GM03348 (cell line): ENCODE measurements at regions not wholly inside any gene's neighbourhood (a gene's known extent, or its start where the extent isn't known, plus 50 kb on each side); places are given as distances from the start of the nearest gene placed in this dataset.

Experiments
- DNase-seq: peaks from one replicate; pipeline ENCODE4 v3.0.0; 2012; ENCODE audit warnings: low spot score

DNA sequence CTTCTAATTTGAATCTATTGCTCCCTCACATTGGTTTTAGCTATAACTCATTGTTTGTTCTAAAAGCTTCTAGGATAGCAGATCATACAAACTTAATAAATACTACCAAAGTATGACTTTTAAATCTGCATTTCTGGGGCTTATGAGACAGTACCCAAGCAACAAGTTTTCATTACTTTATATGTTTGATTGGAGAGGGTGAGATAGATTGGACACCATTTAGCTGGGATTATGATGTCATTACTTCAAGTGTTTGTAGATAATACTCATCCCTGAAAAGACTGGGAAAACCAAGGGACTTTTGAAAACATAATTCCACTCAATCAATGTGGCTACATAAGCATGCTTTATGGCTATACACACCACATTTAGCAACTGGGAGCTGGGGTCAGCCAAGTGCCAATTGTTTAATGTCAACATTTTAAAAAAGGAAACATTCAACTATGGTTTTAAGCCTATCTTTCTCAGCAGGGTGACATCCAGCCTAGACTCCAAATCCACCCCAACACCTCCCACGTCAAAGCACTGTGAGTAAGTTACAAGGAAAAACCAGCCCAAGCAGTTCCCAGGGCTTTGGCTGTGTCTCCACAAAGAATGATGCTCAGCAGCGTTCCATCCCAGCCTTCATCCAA is 119.9 kb downstream of the ETAA1 start:
- peak; percentile 6 for DNase-seq

DNA sequence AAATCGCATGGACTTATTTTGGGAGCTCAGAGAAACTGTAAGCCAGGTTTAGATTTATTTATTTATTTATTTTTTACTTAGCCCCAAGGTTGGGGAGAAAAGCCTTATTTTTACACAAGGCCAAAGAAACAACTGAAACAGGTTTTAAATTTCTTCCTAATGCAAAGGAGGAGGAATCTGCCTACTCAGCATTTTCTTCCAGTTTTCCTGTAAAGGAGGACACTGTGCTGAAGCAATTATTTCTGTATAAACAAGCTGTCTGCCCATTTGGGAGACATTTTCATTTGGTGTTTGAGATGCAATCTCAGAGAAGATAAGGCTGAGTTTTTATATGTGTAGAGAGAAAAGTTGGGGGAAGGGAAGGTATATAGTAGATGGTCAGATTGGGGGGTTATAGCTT is 125.0 kb downstream of the ETAA1 start:
- DNase-seq, result no peak

DNA sequence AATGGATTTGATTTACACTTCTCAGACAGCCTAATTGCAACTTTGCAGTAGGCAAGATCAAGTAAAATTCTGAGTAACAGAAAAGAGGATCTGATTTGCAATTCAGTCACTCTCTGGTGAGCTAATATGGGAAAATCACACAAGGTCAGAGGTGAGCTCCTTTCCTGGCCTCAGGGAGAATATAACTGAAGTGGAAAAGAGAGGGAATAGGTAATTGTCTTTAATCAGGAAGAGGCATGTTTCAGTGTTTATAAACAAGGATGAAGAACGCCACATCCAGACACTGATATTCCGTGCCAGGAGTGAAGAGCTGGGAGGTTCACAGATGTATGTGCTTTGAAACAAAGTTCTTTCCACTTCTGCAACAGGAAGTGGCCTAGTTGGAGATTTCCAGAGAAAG is 127.1 kb downstream of the ETAA1 start:
- DNase-seq, result no peak

DNA sequence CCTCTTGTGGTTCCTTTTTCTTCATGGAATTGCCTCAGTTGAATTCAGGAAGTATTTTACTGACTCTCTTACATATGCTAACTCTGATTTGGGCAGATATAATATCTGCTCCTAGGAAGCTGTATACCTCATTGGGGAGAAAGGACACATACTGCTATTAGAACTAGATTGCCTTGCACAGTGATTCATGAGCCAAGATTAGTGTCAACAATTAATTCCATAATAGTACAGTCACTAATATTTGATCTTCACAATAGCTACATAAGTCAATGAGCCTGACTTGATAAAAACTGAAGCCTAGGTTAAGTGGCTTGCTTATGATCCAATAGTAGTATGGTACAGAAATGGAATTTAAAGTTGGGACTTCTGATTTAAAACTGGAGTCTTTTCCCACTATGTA is 127.6 kb downstream of the ETAA1 start:
- DNase-seq, result no peak

DNA sequence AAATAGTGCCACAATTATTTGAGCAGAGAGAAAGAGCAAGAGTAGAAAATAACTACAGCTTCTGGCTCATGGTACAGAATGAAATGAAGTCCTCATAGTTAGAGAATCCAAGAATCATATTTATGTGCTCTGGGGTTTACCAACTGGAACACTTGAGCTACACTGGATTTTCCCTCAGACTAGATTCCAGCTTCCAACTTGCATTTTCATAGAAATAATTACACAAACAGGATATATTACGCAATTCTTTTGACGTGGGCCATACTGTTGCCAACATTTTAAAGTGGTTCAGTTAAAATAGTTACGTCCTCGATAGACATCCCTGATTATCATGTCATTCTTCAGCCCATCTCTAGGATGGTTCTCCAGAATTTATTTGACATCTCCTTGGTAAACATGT is 129.2 kb downstream of the ETAA1 start:
- DNase-seq, result peak; percentile 40

DNA sequence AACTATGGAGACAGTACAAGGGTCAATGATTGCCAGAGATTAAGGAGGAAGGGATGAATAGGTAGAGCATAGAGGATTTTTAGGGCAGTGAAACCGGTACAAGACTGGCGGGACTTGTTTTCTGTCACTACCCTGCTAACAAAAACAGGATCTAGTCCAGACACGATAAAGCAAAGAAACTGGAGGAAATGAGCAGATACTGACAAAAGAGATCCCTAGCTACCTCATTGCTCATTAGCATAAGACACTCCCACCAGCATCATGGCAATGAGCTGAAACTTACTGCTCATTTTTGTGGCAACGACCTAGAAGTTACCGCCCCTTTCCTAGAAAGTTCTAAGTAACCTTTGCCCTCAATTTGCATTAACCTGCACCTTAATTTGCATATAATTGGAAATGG is 131.2 kb downstream of the ETAA1 start:
- DNase-seq, result no peak

DNA sequence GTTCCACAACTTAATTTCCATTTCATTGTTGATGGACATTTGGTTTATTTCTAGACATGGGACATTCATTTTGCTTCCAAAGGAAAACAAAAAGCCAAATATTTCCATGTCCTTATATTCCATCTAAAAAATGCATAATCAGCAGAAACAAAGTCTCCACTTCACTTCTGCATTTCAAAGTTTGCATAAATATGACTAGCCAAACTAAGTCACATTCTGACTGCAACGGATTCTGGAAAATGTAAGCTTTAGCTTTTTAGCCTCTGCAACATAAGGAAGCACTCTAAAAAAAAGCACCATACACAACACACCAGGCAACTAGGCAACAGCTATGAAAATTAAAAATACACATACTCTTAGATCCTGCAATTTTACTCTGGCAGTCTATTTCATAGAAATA is 135.3 kb downstream of the ETAA1 start:
- no peak for DNase-seq

DNA sequence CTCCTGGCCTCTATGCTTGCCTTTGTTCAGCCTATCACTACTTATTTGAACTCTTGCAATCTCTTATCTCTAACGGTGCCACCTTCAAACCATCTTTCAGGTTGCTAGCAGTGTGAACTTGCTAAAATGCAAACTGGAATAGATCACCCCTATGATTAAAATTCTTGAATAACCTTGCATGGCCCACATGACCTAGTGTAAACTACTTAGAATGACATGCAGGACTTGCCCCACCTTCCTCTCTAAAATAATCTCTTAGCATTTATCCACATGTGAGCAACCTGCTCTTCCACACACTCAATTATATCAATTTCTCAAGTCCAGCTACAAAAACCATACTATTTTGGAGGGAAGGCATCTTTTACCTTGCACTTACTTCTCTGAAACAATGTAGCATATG is 137.6 kb downstream of the ETAA1 start:
- no peak for DNase-seq

DNA sequence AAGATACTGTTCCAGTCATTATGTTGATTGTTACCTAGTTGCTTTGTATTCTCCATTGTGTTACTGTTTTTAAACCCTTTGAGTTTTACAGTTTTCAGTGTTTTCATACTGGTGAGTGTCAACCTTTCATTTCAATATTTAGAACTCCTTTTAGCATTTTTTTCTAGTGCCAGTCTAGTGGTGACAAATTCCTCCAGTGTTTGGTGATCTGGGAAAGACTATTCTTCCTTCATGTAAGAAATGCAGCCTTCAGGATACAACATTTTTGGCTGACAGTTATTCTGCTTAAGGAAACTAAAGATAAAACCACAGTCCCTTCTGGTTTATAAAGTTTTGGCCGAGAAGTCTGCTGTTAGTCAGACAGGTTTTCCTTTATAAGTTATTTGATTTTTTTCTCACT is 143.8 kb downstream of the ETAA1 start:
- no peak for DNase-seq

DNA sequence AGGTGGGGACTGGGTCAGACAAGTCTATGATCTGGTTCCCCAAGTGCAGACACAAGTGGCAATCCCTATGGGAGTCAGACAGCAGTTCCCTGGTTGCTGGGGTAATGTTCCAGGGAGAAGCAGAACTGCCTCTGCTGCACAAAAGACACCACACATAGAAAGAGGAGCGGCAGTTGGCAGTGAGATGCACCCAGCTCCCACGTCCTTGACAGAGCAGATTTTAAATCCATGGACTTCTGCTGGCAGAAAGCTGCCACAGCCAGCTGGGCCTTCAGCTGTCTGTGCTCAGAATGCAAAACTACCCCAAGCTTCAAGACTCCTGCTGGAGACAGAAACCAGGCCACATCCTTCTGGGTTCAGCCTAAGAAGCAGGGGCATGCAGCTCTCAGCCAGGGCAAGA is 147.2 kb downstream of the ETAA1 start:
- no peak for DNase-seq

DNA sequence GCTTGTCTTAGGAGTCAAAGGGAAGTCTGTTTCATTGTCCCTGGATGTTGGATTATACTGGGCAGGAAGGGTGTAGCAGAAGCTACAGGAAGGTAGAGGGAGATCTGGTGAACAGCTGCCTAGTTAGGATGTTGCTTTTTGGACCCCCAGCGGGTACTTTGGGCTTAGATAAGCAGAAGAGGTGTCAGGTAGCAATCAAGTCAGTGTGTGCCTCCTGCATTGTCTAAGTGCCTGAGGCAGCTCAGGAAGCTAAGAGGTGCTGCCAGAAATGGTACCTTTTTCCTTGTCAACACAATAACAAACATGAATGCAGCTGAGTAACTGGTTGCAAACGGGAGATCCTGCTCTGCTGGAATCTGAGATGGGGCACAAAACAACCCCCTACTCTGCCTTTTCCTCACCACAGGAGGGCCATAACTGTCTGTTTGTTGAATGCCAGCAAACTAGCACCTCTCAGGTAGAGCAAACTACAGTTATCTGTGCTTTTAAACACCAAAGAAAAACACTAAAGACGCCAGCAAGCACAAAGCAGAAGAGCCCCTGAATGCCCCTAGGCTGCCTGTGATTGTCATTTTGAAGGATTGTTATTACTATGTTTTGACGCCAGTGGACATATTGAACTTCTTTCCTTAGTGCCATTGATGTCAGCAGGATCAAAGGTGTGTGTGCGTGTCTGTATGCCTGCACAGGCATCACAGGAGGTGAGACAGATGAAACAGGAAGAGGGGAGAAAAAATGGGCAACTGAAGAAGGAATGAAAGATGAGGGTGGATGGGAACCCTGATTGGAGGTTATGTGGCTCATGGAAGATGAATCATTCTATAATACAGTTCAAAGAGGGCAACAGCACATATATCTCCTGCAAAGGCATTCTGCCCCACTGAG is 151.4 kb downstream of the ETAA1 start:
- DNase-seq, result no peak

DNA sequence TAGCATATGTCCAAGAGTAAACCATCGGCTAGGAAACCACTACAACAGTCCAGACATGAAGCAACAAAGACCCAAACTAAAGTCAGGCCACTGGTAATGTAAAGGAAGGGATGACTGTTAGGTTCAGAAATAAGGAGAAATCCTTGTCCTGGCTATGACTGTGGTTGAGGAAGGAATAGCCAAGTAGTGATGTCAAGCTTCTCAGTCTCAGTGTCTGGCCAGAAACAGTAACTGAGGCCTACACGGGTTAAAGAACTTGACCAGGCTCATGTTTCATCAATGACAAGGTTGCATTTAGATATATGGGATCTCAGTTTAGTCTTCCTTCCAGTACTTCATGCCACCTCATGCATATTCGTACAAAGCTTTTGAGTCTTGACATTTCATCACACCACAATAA is 162.0 kb downstream of the ETAA1 start:
- no peak for DNase-seq

DNA sequence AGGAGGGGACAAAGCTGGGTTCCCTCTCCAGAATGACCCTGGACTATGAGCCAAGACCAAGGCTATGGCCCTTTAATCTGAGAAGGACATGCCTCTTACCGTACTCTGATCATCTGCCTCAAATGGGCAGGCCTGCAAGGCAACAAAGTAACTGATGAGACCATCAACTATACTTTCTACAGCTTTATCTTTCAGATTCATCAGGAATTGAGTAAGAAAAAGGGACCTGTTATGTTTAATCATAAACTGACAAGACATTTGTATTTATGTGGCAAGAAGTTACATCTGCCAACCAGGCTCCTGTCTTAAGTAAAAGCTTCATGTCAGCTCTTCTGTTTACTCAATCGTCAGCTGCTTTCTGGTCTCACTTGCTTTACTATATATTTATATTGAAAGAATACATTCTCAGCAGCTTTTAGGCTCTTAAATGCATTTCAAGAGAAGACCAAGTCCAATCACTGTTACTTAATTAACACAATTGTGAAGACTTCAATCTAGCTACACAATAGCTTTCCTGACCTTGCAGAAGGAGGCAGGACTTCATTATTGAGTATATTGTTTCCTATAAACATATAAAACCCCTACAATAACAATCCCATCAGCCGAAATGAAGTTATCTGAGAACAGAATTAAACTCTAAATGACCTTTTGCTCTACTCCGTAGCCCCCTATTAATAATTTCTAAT is 163.8 kb downstream of the ETAA1 start:
- DNase-seq, result no peak

DNA sequence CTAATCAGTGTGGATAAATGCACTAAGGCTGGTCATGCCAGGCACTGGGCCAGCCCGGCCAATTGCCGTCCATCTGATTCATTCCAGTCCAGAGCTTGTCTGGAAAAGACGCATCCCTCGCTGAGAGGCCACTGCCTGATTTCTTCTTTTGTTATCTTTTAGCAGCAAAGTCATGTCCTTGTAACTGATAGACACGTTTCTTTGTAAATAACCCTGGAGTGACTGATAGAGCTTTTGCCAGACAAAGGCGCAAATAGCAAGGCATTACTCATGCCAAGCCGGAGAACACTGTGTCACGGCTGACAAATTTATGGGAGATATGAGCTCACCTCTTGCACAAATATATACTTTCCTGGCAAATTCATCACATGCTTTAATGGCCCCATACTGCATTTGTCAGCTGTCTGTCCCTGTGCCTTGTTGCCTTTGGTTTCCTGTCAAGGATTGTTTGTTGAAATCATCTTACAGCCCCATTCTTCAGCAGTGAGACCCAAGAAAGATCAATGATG is 164.4 kb downstream of the ETAA1 start:
- DNase-seq, result no peak

DNA sequence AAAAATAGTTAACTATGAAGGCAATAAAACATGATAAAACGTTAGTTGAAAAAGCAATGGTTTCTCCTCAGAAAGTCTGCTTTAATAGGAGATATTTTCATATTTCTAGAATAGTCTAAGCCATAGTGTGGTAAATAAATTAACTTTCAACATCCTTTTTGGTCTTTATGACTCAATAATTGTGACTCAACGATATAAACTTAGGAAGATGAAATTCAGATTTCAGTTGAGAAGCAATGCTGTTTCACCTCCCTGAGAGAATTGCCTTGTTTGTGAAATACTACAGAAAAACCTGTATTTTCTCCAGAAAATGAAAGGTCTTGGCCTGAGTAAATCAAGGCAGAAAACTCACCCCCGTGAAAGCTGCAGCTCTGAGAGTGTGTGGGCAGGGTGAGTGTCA is 166.9 kb downstream of the ETAA1 start:
- DNase-seq, result peak; percentile 56

DNA sequence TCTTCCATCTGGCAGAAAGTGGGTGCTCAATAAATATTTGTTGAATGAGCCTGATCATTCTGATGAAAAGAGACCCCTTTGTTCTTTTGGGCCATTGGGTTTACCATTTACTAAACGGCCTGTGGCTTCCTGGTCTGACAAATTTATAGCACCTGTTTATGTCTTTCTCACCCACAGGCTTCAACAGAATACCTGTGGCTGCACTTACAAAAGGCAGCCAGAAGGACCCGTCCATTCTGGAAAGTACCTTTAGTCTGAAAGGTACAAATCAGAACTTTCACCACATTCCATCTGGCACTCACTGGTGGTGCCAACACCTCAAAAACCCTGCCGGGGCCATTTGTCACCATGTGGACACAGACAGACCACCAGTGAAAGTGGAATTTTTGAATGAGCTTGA is 167.5 kb downstream of the ETAA1 start:
- no peak for DNase-seq

DNA sequence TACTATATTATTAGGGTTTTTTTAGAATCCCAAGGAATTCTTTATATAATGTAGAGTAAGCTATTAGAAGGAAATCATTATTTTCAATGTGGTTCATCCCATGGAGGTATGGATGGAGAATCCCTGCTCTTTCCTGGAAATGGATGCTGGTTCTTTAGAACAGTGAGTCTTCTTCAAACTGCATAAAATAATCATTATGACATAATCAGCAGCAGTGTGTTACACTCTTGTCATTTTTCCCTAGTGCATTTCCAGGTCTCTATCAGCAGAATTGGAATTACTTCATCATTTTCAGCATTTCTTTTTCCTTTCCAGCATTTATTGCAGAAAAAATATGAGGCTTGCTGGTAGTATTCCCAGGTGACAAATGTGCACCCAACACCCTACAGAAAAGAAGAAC is 168.1 kb downstream of the ETAA1 start:
- DNase-seq, result no peak

DNA sequence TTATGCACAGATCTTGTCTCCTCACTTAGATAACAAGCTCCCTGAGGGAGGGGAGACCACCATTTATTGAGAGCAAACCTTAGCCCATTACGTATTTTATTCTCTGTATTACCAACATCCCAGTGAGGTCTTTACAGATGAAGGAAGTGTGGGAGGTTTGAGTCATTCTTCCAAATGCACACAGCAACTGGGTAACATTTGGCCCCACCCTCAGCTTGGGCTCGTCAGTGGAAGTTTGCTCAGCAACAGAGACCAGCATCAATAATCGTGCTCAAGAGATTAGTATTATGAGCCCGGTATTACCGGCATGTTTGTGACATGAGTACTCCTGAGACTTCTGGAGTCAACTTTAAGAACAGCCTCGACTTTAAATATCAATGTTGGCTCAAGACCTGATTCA is 168.6 kb downstream of the ETAA1 start:
- peak; percentile 44 for DNase-seq

DNA sequence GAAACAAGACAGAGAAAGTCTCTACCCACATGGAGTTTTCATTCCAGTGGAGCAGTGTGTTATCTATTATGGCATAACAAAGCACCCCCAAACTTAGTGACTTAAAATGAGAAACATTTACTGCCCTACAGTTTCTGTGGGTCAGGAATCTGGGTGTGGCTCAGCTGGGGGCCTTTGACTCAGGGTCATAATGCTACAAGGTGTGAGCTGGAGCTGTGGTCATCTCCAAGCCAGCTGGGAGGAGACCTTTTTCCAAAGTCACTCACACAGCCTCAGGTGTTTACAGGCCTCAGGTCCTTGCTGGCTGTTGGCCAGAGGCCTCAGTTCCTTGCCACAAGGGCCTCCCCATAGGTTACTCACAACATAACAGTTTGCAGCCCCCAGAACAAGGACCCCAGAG is 169.2 kb downstream of the ETAA1 start:
- no peak for DNase-seq

DNA sequence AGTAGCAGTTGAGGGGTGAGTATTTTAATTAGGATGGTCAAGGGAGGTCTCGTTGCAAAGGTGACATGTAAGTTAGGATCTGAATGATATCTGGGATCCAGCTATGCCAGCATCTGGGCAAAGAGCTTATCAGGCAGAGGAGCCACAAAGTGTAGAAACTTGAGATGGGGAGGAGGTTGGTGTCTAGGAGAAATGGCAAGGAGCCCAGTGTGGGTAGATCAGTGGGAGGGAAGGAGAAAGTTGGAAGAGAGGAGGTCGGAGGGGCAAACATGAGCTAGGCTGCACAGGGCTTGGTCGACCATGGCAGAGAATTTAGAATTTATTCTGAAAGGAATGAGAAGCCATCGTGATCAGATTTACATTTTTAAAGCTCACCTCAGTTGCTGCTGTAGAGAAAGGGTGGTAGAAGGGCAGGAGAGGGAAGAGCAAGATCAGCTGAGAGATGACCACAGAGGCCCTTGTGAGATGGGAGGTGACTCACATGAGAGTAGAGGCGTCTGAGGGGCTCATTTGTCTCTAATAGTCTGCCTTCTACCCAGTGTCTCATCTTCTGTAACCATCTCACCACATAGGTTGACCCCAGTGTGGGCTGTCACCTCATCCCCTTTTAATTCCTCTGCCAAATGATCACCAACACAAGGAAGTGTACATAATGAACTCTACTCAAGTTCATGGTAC is 170.0 kb downstream of the ETAA1 start:
- DNase-seq, result no peak

DNA sequence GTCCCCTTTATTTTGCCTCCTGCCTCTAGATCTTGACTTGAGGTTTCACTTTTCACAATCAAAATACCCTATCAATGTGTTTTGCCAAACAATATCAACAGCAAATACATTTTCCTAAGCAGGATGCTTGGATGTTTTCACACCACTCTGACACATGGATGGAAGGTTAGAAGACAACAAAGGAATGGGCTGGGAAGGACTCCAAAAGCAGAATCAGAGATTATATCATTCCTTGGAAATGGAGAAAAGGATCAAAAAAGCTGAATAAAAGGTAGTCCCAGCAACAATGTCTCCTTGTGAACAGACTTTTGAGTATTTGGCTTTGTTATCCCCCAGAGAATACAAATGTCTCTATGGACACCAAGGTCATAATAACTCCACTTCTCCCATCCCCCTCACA is 170.8 kb downstream of the ETAA1 start:
- DNase-seq, result no peak

DNA sequence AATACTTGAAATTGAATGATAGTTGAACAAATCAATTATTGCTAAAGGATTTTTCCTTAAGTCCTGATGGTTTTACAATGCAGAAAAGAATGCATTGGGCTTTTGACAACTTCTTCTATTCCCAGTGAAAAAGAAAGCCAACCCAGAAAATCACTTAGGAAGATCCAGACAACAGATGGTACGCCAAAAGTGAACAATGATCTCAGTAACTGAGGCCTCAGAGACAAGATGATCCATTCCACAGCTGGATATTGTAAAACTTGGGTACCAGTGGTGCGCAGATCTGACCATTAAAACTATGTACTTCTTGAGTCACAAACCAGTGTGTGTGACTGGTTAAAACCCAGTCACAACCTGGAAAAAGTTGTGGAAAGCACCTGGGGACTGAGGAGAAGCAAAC is 173.5 kb downstream of the ETAA1 start:
- DNase-seq, result no peak
